HL-60 (cell line): ENCODE measurements at regions not wholly inside any gene's neighbourhood (a gene's known extent, or its start where the extent isn't known, plus 50 kb on each side); places are given as distances from the start of the nearest gene placed in this dataset.

Experiments used
- CTCF ChIP-seq: IDR thresholded peaks from one replicate; pipeline ENCODE4 v1.5.1; 2011; ENCODE audit warnings: low read length, control low read depth, inconsistent platforms; ENCODE audit not compliant: insufficient read depth
- GABPA ChIP-seq: IDR thresholded peaks from 2 replicates; pipeline ENCODE4 v1.6.1; 2012; ENCODE audit warnings: low read depth
- REST ChIP-seq: IDR thresholded peaks from 2 replicates; pipeline ENCODE4 v1.6.1; 2012; ENCODE audit warnings: low read depth; ENCODE audit not compliant: insufficient replicate concordance

- TF ChIP-seq GABPA: no peak
- no peak for TF ChIP-seq CTCF
- TF ChIP-seq REST: no peak
These were observed 548.9 kb upstream of the ADGRB3 start for GRCh38 chr6:68086199-68086598.
